Lower lobe of right lung (tissue), 2 donors: ENCODE measurements at regions not wholly inside any gene's neighbourhood (a gene's known extent, or its start where the extent isn't known, plus 50 kb on each side); places are given as distances from the start of the nearest gene placed in this dataset.

ENCODE experiments used
- ATAC-seq, 2 donors: fragments of 200-7000 bp; cut with Tn5 transposase; one replicate each; pipeline ENCODE4 v1.9.1; 2020 to 2022; ENCODE audit warnings: mild to moderate bottlenecking in 2 of 2, moderate library complexity in 2 of 2
- DNase-seq: peaks from one replicate; pipeline ENCODE4 v3.0.0-alpha.2; 2020
- H3K27ac ChIP-seq: fragments of 200-600 bp; one replicate; pipeline ENCODE4 v1.8.0; 2022
- H3K27me3 ChIP-seq: fragments of 200-600 bp; one replicate; pipeline ENCODE4 v1.8.0; 2022; ENCODE audit warnings: low read depth
- H3K36me3 ChIP-seq: fragments of 200-600 bp; one replicate; pipeline ENCODE4 v1.8.0; 2022; ENCODE audit warnings: mild to moderate bottlenecking
- H3K4me1 ChIP-seq: fragments of 200-600 bp; one replicate; pipeline ENCODE4 v1.8.0; 2022
- H3K4me3 ChIP-seq: fragments of 200-600 bp; one replicate; pipeline ENCODE4 v1.8.0; 2022; ENCODE audit warnings: mild to moderate bottlenecking
- H3K9me3 ChIP-seq: fragments of 200-600 bp; one replicate; pipeline ENCODE4 v1.8.0; 2022
- CTCF ChIP-seq: fragments of 200-600 bp; IDR thresholded peaks from one replicate; pipeline ENCODE4 v1.8.0; 2022; ENCODE audit warnings: antibody characterized with exemption, mild to moderate bottlenecking
- intact Hi-C: fragments of 100-400 bp; cut with DNase I; formaldehyde crosslinking; loops from one replicate; pipeline ENCODE4 v1.11.0; 2022
- donor health status: DM: no; HTN: yes; CAD: no; lungs with severe emphysema.

GRCh38 chr10:117927332-117927731, 119.4 kb downstream of the RAB11FIP2 start:
- Histone ChIP-seq H3K4me1 (no peaks in the 10 kb centered on the region), H3K27me3 (no peaks in the 10 kb centered on the region), H3K36me3 (no peaks in the 10 kb centered on the region), H3K9me3 (no peaks in the 10 kb centered on the region), H3K27ac (no peak overlapping the region), H3K4me3 (no peak overlapping the region)
- ATAC-seq = no peak
- no peak for TF ChIP-seq CTCF
- intact Hi-C loops = no loop called here
- DNase-seq = no peak

- H3K4me3 ChIP-seq = no peak overlapping the region
- TF ChIP-seq CTCF = no peak
- ATAC-seq (no peak), DNase-seq (no peak)
- H3K27ac ChIP-seq = no peak overlapping the region
- intact Hi-C loops = no loop called here
- no peaks in the 10 kb centered on the region for H3K9me3 ChIP-seq
- no peaks in the 10 kb centered on the region for H3K4me1 ChIP-seq
- no peaks in the 10 kb centered on the region for H3K36me3 ChIP-seq
- H3K27me3 ChIP-seq = no peaks in the 10 kb centered on the region
Measured at GRCh38 chr10:117927871-117928270, 118.9 kb downstream of the RAB11FIP2 start.

GRCh38 chr10:117928281-117928680, 118.5 kb downstream of the RAB11FIP2 start:
- no peak overlapping the region for H3K27ac ChIP-seq

GRCh38 chr10:117928741-117929140, 118.0 kb downstream of the RAB11FIP2 start:
- no peak for TF ChIP-seq CTCF
- ATAC-seq = no peak
- DNase-seq = no peak

More at GRCh38 chr10:117928281-117928680, 118.5 kb downstream of the RAB11FIP2 start:
- Histone ChIP-seq H3K27me3 (no peaks in the 10 kb centered on the region), H3K36me3 (no peaks in the 10 kb centered on the region), H3K4me1 (no peaks in the 10 kb centered on the region), H3K9me3 (no peaks in the 10 kb centered on the region), H3K4me3 (no peak overlapping the region)
- DNase-seq (no peak), ATAC-seq (no peak)
- no peak for TF ChIP-seq CTCF
- intact Hi-C loops = no loop called here

GRCh38 chr10:117929327-117930067, 117.2 kb downstream of the RAB11FIP2 start:
- H3K27me3 ChIP-seq = no peaks in the 10 kb centered on the region
- no peaks in the 10 kb centered on the region for H3K9me3 ChIP-seq
- no peak overlapping the region for H3K27ac ChIP-seq
- H3K4me3 ChIP-seq = no peak overlapping the region
- intact Hi-C loops = no loop called here
- ATAC-seq (no peak), DNase-seq (no peak)
- H3K4me1 ChIP-seq = no peaks in the 10 kb centered on the region
- no peaks in the 10 kb centered on the region for H3K36me3 ChIP-seq
- no peak for TF ChIP-seq CTCF

More at GRCh38 chr10:117928741-117929140, 118.0 kb downstream of the RAB11FIP2 start:
- Histone ChIP-seq H3K27me3 (no peaks in the 10 kb centered on the region), H3K36me3 (no peaks in the 10 kb centered on the region), H3K27ac (no peak overlapping the region), H3K9me3 (no peaks in the 10 kb centered on the region), H3K4me1 (no peaks in the 10 kb centered on the region), H3K4me3 (no peak overlapping the region)
- intact Hi-C loops = no loop called here
